KOPT-K1 (cell line): ENCODE measurements at regions not wholly inside any gene's neighbourhood (a gene's known extent, or its start where the extent isn't known, plus 50 kb on each side); places are given as distances from the start of the nearest gene placed in this dataset.

Experiments
- H3K27ac ChIP-seq: fragments of 200-600 bp; sonication (generic); 2 replicates; pipeline ENCODE4 v1.5.1; 2016; ENCODE audit warnings: antibody characterized with exemption, mild to moderate bottlenecking, low read depth, low read length; ENCODE audit not compliant: poor library complexity, severe bottlenecking
- H3K36me3 ChIP-seq: fragments of 200-600 bp; sonication (generic); 2 replicates; pipeline ENCODE4 v1.5.1; 2017; ENCODE audit warnings: antibody characterized with exemption, mild to moderate bottlenecking, low read length, moderate library complexity; ENCODE audit not compliant: insufficient read depth
- H3K9me3 ChIP-seq: fragments of 200-600 bp; sonication (generic); 2 replicates; pipeline ENCODE4 v1.5.1; 2017; ENCODE audit warnings: antibody characterized with exemption, low read length, mild to moderate bottlenecking; ENCODE audit not compliant: insufficient read depth, poor library complexity, severe bottlenecking

DNA sequence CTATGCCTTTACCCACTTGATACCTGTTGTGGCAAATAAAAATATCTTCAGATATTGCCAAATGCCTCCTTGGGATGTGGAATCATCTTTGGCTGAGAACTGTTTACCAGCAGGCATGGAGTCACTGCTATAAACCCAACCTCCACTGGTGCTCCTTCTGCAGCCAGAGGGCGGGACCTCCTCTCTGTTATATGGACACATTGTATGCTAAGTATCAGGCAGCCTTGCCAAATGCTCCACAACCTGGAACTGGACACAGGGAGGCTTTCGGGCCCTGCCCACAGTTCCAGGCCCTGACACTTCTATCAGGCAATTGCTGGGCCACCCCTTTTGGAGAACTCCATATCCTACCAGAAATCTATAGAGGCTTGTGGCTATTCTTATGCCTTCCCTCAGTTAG lies 201.0 kb downstream of the TMX1 start:
- Histone ChIP-seq H3K9me3 (no peaks in the 10 kb centered on the region), H3K36me3 (no peaks in the 10 kb centered on the region), H3K27ac (no peak overlapping the region)

DNA sequence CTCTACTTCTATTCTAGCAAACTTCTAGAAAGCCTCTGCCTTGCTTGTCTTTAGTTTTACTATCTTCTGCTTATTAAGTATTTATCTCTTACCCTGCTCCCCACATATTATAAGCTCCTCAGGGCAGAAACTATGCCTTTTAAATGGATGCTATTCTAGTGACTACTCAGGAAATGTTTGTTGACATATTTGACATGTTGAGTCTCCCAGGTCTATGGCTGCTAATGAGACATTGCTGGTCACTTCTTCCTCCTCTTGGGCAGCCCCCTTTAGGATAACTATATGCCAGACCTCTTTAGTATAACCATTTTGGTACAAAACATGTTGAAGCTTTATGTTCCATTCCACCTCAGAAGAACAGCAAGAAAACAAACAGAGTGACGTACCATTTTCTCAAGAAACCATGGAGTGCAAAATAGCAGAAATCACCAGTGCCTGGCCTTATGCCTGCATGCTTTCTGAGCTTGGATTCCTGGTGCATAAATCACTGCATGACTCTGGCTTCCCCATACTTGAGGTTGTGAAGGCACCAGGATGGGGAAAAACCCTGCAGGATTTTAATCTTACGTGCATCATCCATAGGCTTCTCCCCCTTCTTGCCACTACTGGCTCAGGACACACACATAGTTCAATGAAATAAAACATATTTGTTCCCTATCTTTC lies 202.6 kb downstream of the TMX1 start:
- H3K9me3 ChIP-seq = no peaks in the 10 kb centered on the region
- H3K27ac ChIP-seq = no peak overlapping the region
- no peaks in the 10 kb centered on the region for H3K36me3 ChIP-seq

DNA sequence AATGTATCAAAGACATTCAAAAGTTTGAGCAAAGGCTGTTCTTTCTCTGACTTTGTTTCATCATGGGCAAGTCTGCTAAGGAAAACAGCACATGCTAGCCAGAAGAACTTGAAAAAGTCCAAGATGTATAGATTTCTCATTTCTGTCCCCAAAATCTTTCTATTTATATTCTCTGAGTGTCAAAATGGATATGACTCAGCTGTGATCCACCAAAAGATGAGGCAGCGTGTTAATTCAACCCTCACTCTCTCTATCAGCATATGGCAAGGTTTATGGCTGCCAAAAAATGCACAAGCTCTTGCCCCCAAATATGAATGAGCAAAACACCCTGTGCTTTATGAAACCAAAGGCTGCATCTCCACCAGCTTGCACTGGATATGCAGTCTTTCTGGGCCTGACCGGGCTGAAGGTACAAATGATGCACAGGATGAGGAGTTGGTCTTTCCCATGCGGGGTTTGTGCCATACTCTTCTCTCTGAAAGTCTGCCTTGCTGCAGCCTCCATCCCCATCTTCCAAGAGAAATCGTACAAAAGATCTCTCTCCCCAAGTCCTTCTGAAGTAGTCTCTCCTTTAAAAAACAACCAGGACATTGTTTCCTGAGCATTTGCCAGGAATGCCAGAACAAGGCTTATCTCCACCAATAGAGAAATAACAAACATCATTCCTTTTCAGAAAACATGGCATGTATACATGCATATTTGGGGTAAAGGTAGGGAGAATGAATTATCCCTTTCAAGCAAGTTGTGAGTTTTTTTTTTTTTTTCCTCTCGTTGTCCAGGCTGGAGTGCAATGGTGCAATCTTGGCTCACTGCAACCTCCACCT lies 203.4 kb downstream of the TMX1 start:
- no peak overlapping the region for H3K27ac ChIP-seq
- H3K36me3 ChIP-seq = no peaks in the 10 kb centered on the region
- no peaks in the 10 kb centered on the region for H3K9me3 ChIP-seq

DNA sequence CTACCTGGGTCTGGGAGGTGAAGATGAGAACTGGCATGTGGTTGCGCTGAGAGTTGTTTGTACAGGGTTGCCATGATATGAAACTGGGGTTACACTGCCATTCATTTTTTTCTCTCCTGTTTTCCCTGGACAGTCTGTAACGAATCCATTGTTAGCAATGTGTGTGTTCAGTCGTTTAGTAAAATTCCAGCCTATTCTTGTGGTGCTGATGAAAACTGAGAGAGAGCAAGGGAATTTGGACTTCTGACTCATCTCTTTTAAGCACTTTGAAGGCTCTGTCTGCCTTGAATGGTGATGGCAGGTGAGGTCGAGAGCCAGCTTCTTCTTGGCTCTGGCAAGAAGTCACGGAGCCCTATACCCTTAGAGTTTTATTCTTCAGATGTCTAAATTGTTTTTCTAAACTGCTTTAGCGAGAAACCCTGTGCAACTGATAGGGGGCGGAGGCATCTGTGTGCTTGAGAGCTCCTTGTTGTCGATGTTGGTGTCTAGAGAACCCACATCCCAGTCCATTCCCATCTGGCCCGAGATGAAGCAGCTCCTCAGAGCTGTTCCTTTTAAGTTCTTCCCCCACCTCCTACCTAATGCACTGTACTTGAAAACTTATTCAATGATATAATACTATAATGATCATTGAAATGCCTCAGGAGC lies 204.4 kb downstream of the TMX1 start:
- Histone ChIP-seq H3K27ac (no peak overlapping the region), H3K9me3 (no peaks in the 10 kb centered on the region), H3K36me3 (no peaks in the 10 kb centered on the region)

DNA sequence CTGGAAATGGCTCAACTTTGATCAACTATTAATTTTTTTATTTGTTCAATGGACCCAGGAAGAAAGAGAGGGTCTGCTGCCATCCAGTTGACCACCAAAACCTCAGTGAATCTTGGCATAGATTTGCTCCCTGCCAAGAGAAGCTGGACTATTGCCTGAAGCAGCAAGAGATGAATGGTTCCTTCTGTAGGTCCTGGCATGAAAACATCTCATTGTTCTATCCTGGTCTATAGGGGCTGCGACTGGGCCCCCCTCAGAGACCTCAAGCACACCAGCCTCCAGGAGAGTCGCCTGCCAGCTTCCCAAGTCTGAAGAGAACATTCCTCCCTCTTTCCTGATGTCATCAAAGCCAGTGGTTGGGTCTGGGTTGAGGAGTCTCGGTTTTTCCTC lies 204.9 kb downstream of the TMX1 start:
- no peaks in the 10 kb centered on the region for H3K36me3 ChIP-seq
- H3K27ac ChIP-seq = no peak overlapping the region
- no peaks in the 10 kb centered on the region for H3K9me3 ChIP-seq

DNA sequence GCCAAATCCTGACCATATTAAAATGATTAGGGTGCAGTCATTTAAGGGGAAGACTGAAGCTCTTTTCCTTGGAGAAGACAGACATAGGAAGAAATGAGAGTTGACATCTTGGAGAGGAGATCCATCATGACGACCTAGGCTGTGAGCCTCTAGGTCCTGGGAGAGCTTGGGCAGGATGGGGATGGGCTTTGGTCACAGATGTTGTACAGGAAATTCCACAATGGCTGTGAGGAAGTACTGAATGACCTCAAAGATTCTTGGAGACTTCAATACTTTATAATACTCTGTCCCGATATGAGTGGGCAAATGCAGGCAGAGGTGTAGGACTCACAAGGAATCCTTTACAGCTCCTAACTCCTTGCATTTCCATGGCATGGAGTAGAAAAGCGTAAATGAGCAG lies 204.9 kb upstream of the FRMD6 start:
- Histone ChIP-seq H3K36me3 (no peaks in the 10 kb centered on the region), H3K27ac (no peak overlapping the region), H3K9me3 (no peaks in the 10 kb centered on the region)

DNA sequence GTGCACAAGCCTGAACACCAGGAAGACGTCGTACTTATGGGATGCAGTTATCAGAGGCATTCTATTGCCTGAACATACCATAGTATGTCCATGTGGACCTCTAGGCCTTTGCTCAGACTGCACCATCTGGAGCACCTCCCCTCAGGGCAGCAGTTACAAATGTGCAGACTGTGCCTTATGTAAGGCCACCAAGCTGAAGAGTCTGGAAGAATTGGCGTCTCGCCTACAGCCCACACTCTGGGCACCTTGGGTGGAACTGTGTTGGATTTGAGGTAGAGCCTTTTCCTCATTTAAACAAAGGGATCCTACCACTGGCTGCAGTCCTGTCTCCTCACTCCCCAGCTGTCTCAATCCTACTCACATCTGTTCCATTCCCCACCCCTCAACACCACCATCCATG lies 204.3 kb upstream of the FRMD6 start:
- H3K27ac ChIP-seq = no peak overlapping the region
- no peaks in the 10 kb centered on the region for H3K36me3 ChIP-seq
- no peaks in the 10 kb centered on the region for H3K9me3 ChIP-seq

DNA sequence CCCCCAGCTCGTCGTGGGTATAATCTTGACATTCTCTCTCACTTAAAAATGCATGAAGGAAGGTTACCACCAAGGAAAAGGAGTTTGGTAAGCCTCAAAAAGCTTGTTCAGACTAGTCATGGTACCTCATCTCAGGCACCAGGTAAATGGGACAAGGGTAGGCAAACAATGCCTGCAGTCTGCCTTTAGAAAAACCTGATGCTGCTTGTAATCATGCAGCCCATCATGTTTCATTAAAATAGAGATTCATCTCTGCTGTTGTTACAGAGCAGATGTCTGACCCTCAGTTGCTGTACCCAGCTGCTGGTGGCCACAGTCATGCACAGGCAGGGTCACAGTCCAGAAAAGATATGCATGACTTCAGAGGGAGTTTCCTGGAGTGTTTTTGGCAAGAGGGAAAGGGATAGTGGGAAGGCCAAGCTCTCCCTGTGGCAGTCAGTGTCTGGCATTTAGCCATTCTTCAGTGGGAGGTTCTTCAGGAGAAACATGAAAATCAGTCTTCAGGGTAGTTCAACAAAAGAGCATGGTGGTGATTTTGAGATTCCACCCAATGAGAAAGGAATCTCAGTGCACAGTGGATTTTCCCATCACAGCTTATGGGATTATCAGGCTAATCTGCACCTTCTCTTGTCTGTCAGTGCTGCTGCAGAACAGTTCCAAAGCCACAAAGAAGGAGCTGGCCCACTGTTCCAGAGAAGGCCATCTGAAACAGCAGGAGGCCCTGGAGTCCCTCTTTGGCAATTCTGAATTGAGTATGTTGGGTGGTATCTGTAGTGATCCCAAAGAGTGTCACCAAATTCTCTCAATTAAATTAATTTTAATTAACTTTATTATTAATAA lies 202.7 kb upstream of the FRMD6 start:
- no peaks in the 10 kb centered on the region for H3K36me3 ChIP-seq
- H3K27ac ChIP-seq = no peak overlapping the region
- H3K9me3 ChIP-seq = no peaks in the 10 kb centered on the region

DNA sequence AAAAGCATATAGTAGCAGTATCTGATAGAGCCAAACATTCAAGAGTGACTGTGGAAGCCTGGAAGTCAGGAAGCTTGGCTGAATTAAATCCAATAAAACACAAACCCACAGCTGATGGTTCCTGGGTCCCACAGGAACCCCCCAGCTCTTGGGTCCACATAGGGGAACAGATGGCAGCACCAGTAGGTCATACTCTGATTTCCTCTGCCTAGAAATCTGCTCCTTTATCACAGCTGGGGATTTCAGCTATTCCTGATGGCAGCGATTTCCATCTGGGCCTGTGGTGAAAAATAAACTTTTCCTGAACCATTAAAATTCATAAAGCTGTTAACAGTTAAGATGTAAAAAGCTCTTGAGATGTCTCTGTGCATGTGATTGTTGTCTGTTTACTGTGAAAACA lies 202.0 kb upstream of the FRMD6 start:
- no peaks in the 10 kb centered on the region for H3K36me3 ChIP-seq
- H3K27ac ChIP-seq = no peak overlapping the region
- H3K9me3 ChIP-seq = no peaks in the 10 kb centered on the region

DNA sequence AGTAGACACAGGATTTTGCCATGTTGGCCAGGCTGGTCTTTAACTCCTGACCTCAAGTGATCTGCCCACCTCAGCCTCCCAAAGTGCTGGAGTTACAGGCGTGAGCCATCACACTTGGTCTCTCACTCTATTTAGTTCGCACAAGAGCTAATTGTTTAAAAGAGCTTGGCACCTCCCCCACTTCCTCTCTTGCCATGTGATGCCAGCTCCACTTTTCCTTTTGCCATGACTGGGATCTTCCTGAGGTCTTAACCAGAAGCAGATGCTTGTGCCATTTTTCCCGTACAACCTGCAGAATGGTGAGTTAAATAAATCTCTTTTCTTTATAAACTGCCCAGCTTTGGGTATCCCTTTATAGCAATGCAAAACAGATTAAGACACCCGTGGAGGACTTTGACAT lies 200.1 kb upstream of the FRMD6 start:
- no peak overlapping the region for H3K27ac ChIP-seq
- H3K36me3 ChIP-seq = no peaks in the 10 kb centered on the region
- no peaks in the 10 kb centered on the region for H3K9me3 ChIP-seq

DNA sequence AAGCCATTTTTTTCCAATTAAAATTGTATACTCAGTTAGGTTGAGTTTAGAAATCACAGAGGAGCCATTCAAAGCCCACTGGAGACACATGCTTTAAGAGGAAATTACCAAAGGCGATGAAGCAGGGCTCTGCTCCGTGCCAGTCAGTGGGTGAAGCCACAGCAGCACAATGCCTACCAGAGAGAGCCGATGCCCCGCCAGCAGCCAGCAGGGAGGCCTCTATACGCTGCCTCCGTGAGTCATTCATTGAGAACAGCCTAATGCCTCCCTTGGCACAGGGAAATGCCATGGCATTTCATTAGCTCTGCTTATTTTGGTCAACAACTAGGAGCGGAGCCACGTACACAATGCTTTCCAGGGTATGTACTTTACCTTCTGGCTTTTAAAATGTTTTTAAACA lies 197.8 kb upstream of the FRMD6 start:
- Histone ChIP-seq H3K9me3 (no peaks in the 10 kb centered on the region), H3K36me3 (no peaks in the 10 kb centered on the region), H3K27ac (no peak overlapping the region)

DNA sequence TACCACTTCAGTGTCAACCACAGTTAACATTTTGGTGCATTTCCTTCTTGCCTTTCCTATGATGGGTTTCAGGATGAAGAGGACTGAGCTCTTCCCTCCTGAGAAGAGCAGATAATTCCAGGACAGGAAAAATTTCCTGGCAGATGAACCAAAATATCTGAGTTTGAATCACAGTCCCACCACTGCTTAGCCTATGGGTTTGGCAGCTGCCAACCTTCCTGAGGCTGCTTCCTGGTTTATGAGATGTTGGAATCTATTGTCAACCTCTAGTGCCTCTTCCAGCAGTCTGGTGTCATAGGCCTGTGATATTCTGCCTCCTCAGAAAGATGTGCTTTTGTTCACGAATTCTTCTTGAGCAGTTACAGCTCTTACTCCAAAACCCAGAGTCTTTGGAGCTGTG lies 197.4 kb upstream of the FRMD6 start:
- H3K27ac ChIP-seq = no peak overlapping the region

DNA sequence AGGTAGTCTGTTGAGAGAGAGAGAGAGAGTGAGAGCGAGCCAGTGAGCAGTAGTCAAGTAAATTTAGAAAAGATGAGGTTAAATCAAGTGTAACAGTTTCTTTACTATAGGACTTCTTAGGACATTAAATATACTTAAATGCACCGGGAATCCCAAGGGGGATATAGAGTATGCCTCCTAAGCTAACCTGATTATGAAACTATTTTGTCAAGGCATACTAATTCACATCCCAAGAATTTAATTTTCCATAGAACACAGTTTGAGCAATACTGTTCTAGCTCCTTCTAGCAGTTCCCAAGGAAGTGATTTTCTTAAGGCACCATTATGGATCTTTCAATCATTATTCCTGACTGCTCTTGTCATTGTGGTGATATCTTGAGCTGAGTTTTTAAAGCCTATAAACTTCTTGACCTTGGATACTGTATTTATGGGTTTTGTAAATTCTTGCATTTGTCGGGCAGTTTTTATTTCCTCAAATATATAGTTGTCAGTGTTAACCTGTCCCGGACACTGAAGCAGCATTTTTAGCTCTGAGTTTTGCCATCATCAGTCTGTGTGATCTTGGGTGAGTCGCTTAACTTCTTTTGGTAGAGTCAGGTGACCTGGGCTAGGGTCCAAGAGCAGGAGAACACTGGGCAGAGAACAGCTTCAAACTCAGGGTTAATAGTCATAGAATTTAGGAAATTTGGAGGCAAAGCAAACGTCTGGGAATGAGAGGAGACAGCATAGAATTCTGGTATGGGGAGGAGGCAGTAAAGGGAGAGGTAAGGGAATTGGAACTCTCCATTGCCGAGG lies 196.5 kb upstream of the FRMD6 start:
- no peaks in the 10 kb centered on the region for H3K36me3 ChIP-seq
- no peaks in the 10 kb centered on the region for H3K9me3 ChIP-seq
- no peak overlapping the region for H3K27ac ChIP-seq

More for the DNA sequence above, 197.4 kb upstream of the FRMD6 start:
- Histone ChIP-seq H3K9me3 (no peaks in the 10 kb centered on the region), H3K36me3 (no peaks in the 10 kb centered on the region)

DNA sequence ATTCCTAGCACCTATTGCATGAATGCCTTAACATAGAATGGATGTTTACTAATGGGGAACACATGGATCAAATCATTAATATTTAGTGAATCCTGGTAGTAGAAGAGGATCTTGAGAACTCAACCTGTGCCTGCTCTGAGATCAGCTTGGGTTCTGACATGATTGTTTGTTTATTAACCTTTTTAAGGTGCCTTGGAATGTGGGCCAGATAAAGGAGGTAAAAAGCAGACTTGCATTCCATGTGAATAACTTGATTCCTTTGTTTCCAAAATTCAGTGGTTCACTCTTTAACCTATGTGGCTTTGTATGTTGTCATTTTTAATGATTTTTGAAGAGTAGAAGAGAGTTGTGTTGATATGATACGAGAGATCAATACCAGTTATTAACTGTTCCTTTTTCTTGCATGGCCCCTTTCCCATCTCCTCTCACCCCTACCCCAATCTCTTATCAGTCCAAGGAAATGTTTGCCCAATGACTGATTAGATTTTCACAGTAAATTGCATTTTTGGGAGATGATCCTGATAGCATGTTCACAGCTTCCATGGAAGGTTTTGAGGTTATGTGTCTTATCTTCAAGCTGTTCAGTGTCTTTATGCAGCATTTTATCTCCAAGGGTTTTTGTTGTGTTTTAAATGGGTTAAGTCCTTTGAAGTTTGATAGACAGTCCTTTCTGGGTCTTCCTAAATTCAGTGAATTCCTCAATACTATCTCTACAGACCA lies 193.7 kb upstream of the FRMD6 start:
- Histone ChIP-seq H3K9me3 (no peaks in the 10 kb centered on the region), H3K36me3 (no peaks in the 10 kb centered on the region), H3K27ac (no peak overlapping the region)
